Karpas-422 (cell line): ENCODE measurements at regions not wholly inside any gene's neighbourhood (a gene's known extent, or its start where the extent isn't known, plus 50 kb on each side); places are given as distances from the start of the nearest gene placed in this dataset.

Experiments used
- DNase-seq: peaks from one replicate; pipeline ENCODE4 v3.0.0-alpha.2; 2015
- H2AFZ ChIP-seq: fragments of 200-600 bp; sonication (generic); 2 replicates; pipeline ENCODE4 v1.6.1; 2014; ENCODE audit warnings: antibody characterized with exemption, low read length, mixed read lengths
- H3K27ac ChIP-seq: fragments of 200-600 bp; sonication (generic); 2 replicates; pipeline ENCODE4 v1.5.1; 2014; ENCODE audit warnings: mild to moderate bottlenecking, low read length, moderate library complexity
- H3K27me3 ChIP-seq: fragments of 200-600 bp; sonication (generic); 2 replicates; pipeline ENCODE4 v1.6.1; 2014; ENCODE audit warnings: low read length, mixed read lengths
- H3K36me3 ChIP-seq: fragments of 200-600 bp; sonication (generic); 2 replicates; pipeline ENCODE4 v1.6.1; 2014; ENCODE audit warnings: low read length, mixed read lengths; ENCODE audit not compliant: insufficient read depth
- H3K4me1 ChIP-seq: fragments of 200-600 bp; sonication (generic); 2 replicates; pipeline ENCODE4 v1.6.1; 2014; ENCODE audit warnings: mild to moderate bottlenecking, low read length, mixed read lengths
- H3K4me2 ChIP-seq: fragments of 200-600 bp; sonication (generic); 2 replicates; pipeline ENCODE4 v1.6.1; 2014; ENCODE audit warnings: low read length, low read depth, mild to moderate bottlenecking; ENCODE audit not compliant: poor library complexity, severe bottlenecking
- H3K4me3 ChIP-seq: fragments of 200-600 bp; sonication (generic); 2 replicates; pipeline ENCODE4 v1.5.1; 2014; ENCODE audit warnings: mild to moderate bottlenecking, antibody characterized with exemption, low read length, mixed read lengths
- H3K79me2 ChIP-seq: fragments of 200-600 bp; sonication (generic); 2 replicates; pipeline ENCODE4 v1.6.1; 2014; ENCODE audit warnings: mild to moderate bottlenecking, low read length, mixed read lengths
- H3K9ac ChIP-seq: fragments of 200-600 bp; sonication (generic); 2 replicates; pipeline ENCODE4 v1.6.0; 2014; ENCODE audit warnings: low read length
- H3K9me2 ChIP-seq: fragments of 200-600 bp; sonication (generic), shearing (Covaris generic); replicated peaks from 2 replicates; pipeline ENCODE4 v1.6.0; 2014; ENCODE audit warnings: mild to moderate bottlenecking, low read length, moderate library complexity; ENCODE audit not compliant: insufficient read depth
- H3K9me3 ChIP-seq: fragments of 300-700, 200-600 bp; sonication (generic); 2 replicates; pipeline ENCODE4 v1.6.1; 2014; ENCODE audit warnings: low read length, mixed read lengths
- H4K20me1 ChIP-seq: fragments of 200-600 bp; sonication (generic); 2 replicates; pipeline ENCODE4 v1.6.1; 2014; ENCODE audit warnings: mild to moderate bottlenecking, antibody characterized with exemption, low read length, low read depth; ENCODE audit not compliant: insufficient read depth

GRCh38 chr10:65194126-65194525, 1672.9 kb downstream of the REEP3 start:
- Histone ChIP-seq H2AFZ (peak overlapping the region; percentile 17; the same call in 1 of the 2 replicates), H3K27ac (no peak overlapping the region), H3K4me3 (no peak overlapping the region), H3K9ac (no peak overlapping the region), H3K9me2 (no peaks in the 10 kb centered on the region; the same call in 1 of the 2 replicates), H3K4me1 (peaks cover 20% of the 10 kb centered on the region), H3K79me2 (no peaks in the 10 kb centered on the region), H3K36me3 (no peaks in the 10 kb centered on the region), H3K9me3 (no peaks in the 10 kb centered on the region), H3K27me3 (no peaks in the 10 kb centered on the region), H3K4me2 (no peak overlapping the region), H4K20me1 (no peaks in the 10 kb centered on the region)
- DNase-seq, result no peak

GRCh38 chr10:65194555-65194954, 1673.4 kb downstream of the REEP3 start:
- H3K9me2 ChIP-seq, result no peaks in the 10 kb centered on the region; the same call in 1 of the 2 replicates
- no peaks in the 10 kb centered on the region for H3K9me3 ChIP-seq
- H3K9ac ChIP-seq, result no peak overlapping the region
- H3K27ac ChIP-seq, result no peak overlapping the region
- H3K4me3 ChIP-seq, result no peak overlapping the region
- no peaks in the 10 kb centered on the region for H3K36me3 ChIP-seq
- no peaks in the 10 kb centered on the region for H4K20me1 ChIP-seq
- no peaks in the 10 kb centered on the region for H3K79me2 ChIP-seq
- 0 out of 2 replicates have a peak overlapping the region, but pooled peaks have one; percentile 17 for H2AFZ ChIP-seq
- DNase-seq, result no peak
- no peak overlapping the region for H3K4me2 ChIP-seq
- H3K4me1 ChIP-seq, result peaks cover 20% of the 10 kb centered on the region
- no peaks in the 10 kb centered on the region for H3K27me3 ChIP-seq

- Histone ChIP-seq H3K36me3 (no peaks in the 10 kb centered on the region), H3K4me2 (no peak overlapping the region), H3K4me1 (peaks cover 20% of the 10 kb centered on the region), H3K4me3 (no peak overlapping the region), H4K20me1 (no peaks in the 10 kb centered on the region), H3K79me2 (no peaks in the 10 kb centered on the region), H2AFZ (peak overlapping the region; percentile 20; the same call in 1 of the 2 replicates), H3K9me2 (no peaks in the 10 kb centered on the region; the same call in 1 of the 2 replicates), H3K9ac (no peak overlapping the region), H3K27me3 (no peaks in the 10 kb centered on the region), H3K9me3 (no peaks in the 10 kb centered on the region), H3K27ac (no peak overlapping the region)
- no peak for DNase-seq
Measured at GRCh38 chr10:65196111-65196510, 1674.9 kb downstream of the REEP3 start.

GRCh38 chr10:65197935-65198334, 1676.7 kb downstream of the REEP3 start:
- no peak overlapping the region for H2AFZ ChIP-seq
- no peak overlapping the region for H3K4me2 ChIP-seq
- H4K20me1 ChIP-seq, result no peaks in the 10 kb centered on the region
- H3K9ac ChIP-seq, result no peak overlapping the region
- no peaks in the 10 kb centered on the region; the same call in 1 of the 2 replicates for H3K9me2 ChIP-seq
- H3K36me3 ChIP-seq, result no peaks in the 10 kb centered on the region
- no peak overlapping the region for H3K27ac ChIP-seq
- no peak for DNase-seq
- H3K27me3 ChIP-seq, result no peaks in the 10 kb centered on the region
- H3K4me3 ChIP-seq, result no peak overlapping the region
- H3K79me2 ChIP-seq, result no peaks in the 10 kb centered on the region
- peaks cover 6% of the 10 kb centered on the region for H3K4me1 ChIP-seq
- no peaks in the 10 kb centered on the region for H3K9me3 ChIP-seq

- no peak overlapping the region for H3K4me3 ChIP-seq
- H3K27ac ChIP-seq, result no peak overlapping the region
- no peaks in the 10 kb centered on the region for H3K4me1 ChIP-seq
- no peak overlapping the region for H3K9ac ChIP-seq
- H3K79me2 ChIP-seq, result no peaks in the 10 kb centered on the region
- no peak for DNase-seq
- H3K9me2 ChIP-seq, result no peaks in the 10 kb centered on the region; the same call in 1 of the 2 replicates
- H3K4me2 ChIP-seq, result no peak overlapping the region
- H3K9me3 ChIP-seq, result no peaks in the 10 kb centered on the region
- no peaks in the 10 kb centered on the region for H3K27me3 ChIP-seq
- H4K20me1 ChIP-seq, result no peaks in the 10 kb centered on the region
- H2AFZ ChIP-seq, result no peak overlapping the region
- no peaks in the 10 kb centered on the region for H3K36me3 ChIP-seq
Measured at GRCh38 chr10:65201491-65201890, 1680.3 kb downstream of the REEP3 start.

GRCh38 chr10:65204999-65205398, 1683.8 kb downstream of the REEP3 start:
- Histone ChIP-seq H3K9me2 (no peaks in the 10 kb centered on the region), H3K4me3 (no peak overlapping the region), H3K4me1 (no peaks in the 10 kb centered on the region), H3K79me2 (no peaks in the 10 kb centered on the region), H3K27me3 (no peaks in the 10 kb centered on the region), H3K9ac (no peak overlapping the region), H3K27ac (no peak overlapping the region), H3K9me3 (no peaks in the 10 kb centered on the region), H4K20me1 (no peaks in the 10 kb centered on the region), H3K4me2 (no peak overlapping the region), H2AFZ (no peak overlapping the region), H3K36me3 (no peaks in the 10 kb centered on the region)
- no peak for DNase-seq

- H3K4me2 ChIP-seq, result no peak overlapping the region
- no peak for DNase-seq
- H3K79me2 ChIP-seq, result no peaks in the 10 kb centered on the region
- no peak overlapping the region for H2AFZ ChIP-seq
- no peaks in the 10 kb centered on the region for H3K4me1 ChIP-seq
- no peaks in the 10 kb centered on the region for H3K9me3 ChIP-seq
- no peak overlapping the region for H3K27ac ChIP-seq
- no peak overlapping the region for H3K9ac ChIP-seq
- H3K27me3 ChIP-seq, result no peaks in the 10 kb centered on the region
- no peaks in the 10 kb centered on the region for H3K36me3 ChIP-seq
- no peak overlapping the region for H3K4me3 ChIP-seq
- no peaks in the 10 kb centered on the region for H4K20me1 ChIP-seq
- no peaks in the 10 kb centered on the region for H3K9me2 ChIP-seq
Measured at GRCh38 chr10:65213170-65213569, 1692.0 kb downstream of the REEP3 start.

- H3K36me3 ChIP-seq, result no peaks in the 10 kb centered on the region
- no peaks in the 10 kb centered on the region for H3K27me3 ChIP-seq
- no peaks in the 10 kb centered on the region for H3K9me3 ChIP-seq
- no peaks in the 10 kb centered on the region for H4K20me1 ChIP-seq
- H3K27ac ChIP-seq, result no peak overlapping the region
- H2AFZ ChIP-seq, result no peak overlapping the region
- H3K4me3 ChIP-seq, result no peak overlapping the region
- DNase-seq, result no peak
- H3K4me1 ChIP-seq, result no peaks in the 10 kb centered on the region
- H3K4me2 ChIP-seq, result no peak overlapping the region
- H3K9me2 ChIP-seq, result no peaks in the 10 kb centered on the region
- no peak overlapping the region for H3K9ac ChIP-seq
- no peaks in the 10 kb centered on the region for H3K79me2 ChIP-seq
Measured at GRCh38 chr10:65219444-65219843, 1698.2 kb downstream of the REEP3 start.

GRCh38 chr10:65231148-65231547, 1694.7 kb upstream of the LRRTM3 start:
- no peak overlapping the region for H3K4me3 ChIP-seq
- H3K4me2 ChIP-seq, result no peak overlapping the region
- no peaks in the 10 kb centered on the region for H3K27me3 ChIP-seq
- H3K9ac ChIP-seq, result no peak overlapping the region
- H3K4me1 ChIP-seq, result 0 out of 2 replicates have a peak, but pooled peaks cover 3% of the 10 kb centered on the region
- no peaks in the 10 kb centered on the region for H3K9me3 ChIP-seq
- no peak for DNase-seq
- H2AFZ ChIP-seq, result peak overlapping the region; percentile 57
- no peaks in the 10 kb centered on the region for H4K20me1 ChIP-seq
- no peaks in the 10 kb centered on the region for H3K79me2 ChIP-seq
- no peaks in the 10 kb centered on the region for H3K36me3 ChIP-seq
- H3K9me2 ChIP-seq, result no peaks in the 10 kb centered on the region
- no peak overlapping the region for H3K27ac ChIP-seq
